Thyroid gland (tissue), 4 donors: ENCODE measurements at regions not wholly inside any gene's neighbourhood (a gene's known extent, or its start where the extent isn't known, plus 50 kb on each side); places are given as distances from the start of the nearest gene placed in this dataset.

ENCODE experiments used
- DNase-seq, 2 donors: peaks; one replicate each; pipeline ENCODE4 v3.0.0-alpha.2; 2019
- H3K27ac ChIP-seq, 3 donors: fragments of 200-600 bp; sonication (generic); 1 replicate in 2 of 3; 2 replicates in 1 of 3; pipeline ENCODE4 v1.5.1; 2016 to 2019; ENCODE audit warnings: mild to moderate bottlenecking in 1 of 3, moderate library complexity in 1 of 3
- H3K27me3 ChIP-seq: fragments of 200-600 bp; sonication (generic); one replicate; pipeline ENCODE4 v1.5.1; 2019
- H3K36me3 ChIP-seq, 2 donors: fragments of 200-600 bp; sonication (generic); one replicate each; pipeline ENCODE4 v1.5.1; 2016 to 2019
- H3K4me1 ChIP-seq, 2 donors: fragments of 200-600 bp; sonication (generic); one replicate each; pipeline ENCODE4 v1.5.1; 2017 to 2019
- H3K4me3 ChIP-seq, 3 donors: fragments of 200-600 bp; sonication (generic); replicated peaks in 1 of 3; 1 replicate in 2 of 3; 2 replicates in 1 of 3; pipeline ENCODE4 v1.5.1; 2016; ENCODE audit warnings: mild to moderate bottlenecking in 1 of 3
- H3K9me3 ChIP-seq: fragments of 200-600 bp; sonication (generic); one replicate; pipeline ENCODE4 v1.5.1; 2017
- POLR2A ChIP-seq, 2 donors: fragments of 450-650 bp; IDR thresholded peaks; one replicate each; pipeline ENCODE4 v1.6.1; 2017; ENCODE audit warnings: antibody characterized with exemption in 2 of 2, mild to moderate bottlenecking in 2 of 2, moderate library complexity in 1 of 2
- WGBS, 2 donors: methylation state at CpG; one replicate each; pipeline ENCODE4 v1.1.5; 2017; 5-methylcytosine and 5-hydroxymethylcytosine counted together
- intact Hi-C: fragments of 100-400 bp; cut with DNase I; formaldehyde crosslinking; loops from one replicate; pipeline ENCODE4 v1.15.1; 2023
- TF ChIP-seq, protein P1 (sequence below), 6 experiments: fragments of 200-600 bp in 3 of 6; fragments of 450-650 bp in 3 of 6; sonication (generic) in 3 of 6; IDR thresholded peaks; one replicate each; pipeline ENCODE4 v1.5.1; 2016 to 2019; ENCODE audit warnings: antibody characterized with exemption in 6 of 6, mild to moderate bottlenecking in 2 of 6, inconsistent platforms in 1 of 6, moderate library complexity in 1 of 6

DNA sequence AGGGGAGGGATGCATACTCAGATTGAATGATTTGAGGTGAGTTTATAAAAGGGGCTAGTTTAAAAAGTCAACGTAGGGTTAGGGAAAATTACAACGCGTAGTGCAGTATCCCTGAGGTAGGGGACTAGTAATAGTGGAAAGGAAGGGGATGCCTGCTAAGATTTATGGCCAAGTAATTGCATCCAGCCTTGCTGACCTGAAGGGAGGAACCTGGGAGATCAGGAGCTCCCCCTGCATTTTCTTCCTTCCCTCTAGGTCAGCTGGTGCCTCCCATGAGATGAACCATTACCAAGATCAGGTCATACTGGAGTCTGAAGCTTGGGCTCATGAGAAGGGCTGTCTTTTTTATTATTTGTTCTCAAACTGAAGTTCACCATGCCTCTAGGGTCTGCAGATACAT lies 606.6 kb downstream of the TMEM114 start:
- Histone ChIP-seq H3K9me3 (no peaks in the 10 kb centered on the region), H3K27ac (no peak overlapping the region), H3K4me1 (no peaks in the 10 kb centered on the region), H3K4me3 (no peak overlapping the region), H3K27me3 (no peaks in the 10 kb centered on the region), H3K36me3 (no peaks in the 10 kb centered on the region)
- intact Hi-C loops = no loop called here
- 88 to 89% methylated on average over 2 to 3 of the region's 3 CpGs for WGBS, 2 donors
- DNase-seq = no peak
- TF ChIP-seq, protein P1, sequence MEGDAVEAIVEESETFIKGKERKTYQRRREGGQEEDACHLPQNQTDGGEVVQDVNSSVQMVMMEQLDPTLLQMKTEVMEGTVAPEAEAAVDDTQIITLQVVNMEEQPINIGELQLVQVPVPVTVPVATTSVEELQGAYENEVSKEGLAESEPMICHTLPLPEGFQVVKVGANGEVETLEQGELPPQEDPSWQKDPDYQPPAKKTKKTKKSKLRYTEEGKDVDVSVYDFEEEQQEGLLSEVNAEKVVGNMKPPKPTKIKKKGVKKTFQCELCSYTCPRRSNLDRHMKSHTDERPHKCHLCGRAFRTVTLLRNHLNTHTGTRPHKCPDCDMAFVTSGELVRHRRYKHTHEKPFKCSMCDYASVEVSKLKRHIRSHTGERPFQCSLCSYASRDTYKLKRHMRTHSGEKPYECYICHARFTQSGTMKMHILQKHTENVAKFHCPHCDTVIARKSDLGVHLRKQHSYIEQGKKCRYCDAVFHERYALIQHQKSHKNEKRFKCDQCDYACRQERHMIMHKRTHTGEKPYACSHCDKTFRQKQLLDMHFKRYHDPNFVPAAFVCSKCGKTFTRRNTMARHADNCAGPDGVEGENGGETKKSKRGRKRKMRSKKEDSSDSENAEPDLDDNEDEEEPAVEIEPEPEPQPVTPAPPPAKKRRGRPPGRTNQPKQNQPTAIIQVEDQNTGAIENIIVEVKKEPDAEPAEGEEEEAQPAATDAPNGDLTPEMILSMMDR (IDR thresholded peaks at IDR 0.05) = no peak
- TF ChIP-seq POLR2A (IDR thresholded peaks at IDR 0.05) = no peak

DNA sequence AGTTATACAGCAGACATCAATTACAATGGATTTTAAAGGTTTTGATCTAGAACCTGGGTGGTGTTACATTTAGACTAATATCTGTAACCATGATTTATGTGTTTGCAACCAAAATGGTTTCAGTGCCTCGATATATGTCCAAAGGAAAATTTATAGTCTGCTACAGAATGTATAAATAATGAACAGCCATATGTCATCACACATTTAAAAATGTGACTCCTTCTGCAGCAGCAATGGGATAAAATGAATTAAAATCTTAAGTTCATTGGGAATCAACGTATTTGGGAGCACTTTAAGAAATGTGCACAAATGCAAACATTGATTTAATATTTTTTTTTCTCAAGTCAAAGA lies 610.2 kb downstream of the TMEM114 start:
- DNase-seq = no peak
- WGBS, 2 donors = 62 to 69% methylated on average over 2 of the region's 2 CpGs
- Histone ChIP-seq H3K27ac (no peak overlapping the region), H3K36me3 (no peaks in the 10 kb centered on the region), H3K27me3 (no peaks in the 10 kb centered on the region), H3K9me3 (no peaks in the 10 kb centered on the region), H3K4me1 (no peaks in the 10 kb centered on the region), H3K4me3 (no peak overlapping the region)
- TF ChIP-seq, protein P1 (IDR thresholded peaks at IDR 0.05) = no peak
- no peak for TF ChIP-seq POLR2A (IDR thresholded peaks at IDR 0.05)
- intact Hi-C loops = no loop called here

DNA sequence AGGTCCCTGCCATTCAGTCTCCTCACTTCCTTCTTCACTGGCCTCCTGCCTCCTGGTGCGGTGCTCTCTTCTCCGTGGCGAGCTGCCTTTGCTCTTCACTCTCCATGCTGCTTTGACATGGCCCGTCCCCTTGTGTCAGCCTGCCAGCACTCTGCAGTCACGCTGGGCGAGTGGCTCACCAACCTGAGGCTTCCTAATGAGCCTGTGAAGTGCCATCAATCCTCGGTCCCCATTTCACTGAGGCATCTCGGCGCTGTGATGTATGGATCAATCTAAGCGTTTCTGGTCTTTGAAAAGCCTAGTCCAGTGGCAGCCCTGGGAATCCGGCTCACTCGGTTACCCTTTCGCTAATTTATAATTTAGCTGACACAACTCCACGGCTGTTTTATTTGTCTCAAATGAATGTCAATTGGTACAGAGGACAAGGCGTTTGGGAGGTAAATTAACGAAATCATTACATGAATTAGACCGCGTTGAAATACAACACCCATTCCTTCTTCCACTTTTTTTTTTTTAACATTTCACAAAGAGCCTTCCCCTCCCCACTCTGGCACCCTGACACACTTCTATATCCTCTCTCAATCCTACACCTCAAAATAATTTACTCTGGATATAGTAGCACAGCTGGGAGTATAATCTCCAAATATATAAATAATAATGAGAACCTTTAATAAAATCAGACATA lies 610.7 kb downstream of the TMEM114 start:
- DNase-seq = no peak
- no peak overlapping the region for H3K4me3 ChIP-seq
- H3K27ac ChIP-seq = no peak overlapping the region
- TF ChIP-seq POLR2A (IDR thresholded peaks at IDR 0.05) = no peak
- TF ChIP-seq, protein P1 (IDR thresholded peaks at IDR 0.05) = no peak
- no peaks in the 10 kb centered on the region for H3K36me3 ChIP-seq
- H3K27me3 ChIP-seq = no peaks in the 10 kb centered on the region
- no peaks in the 10 kb centered on the region for H3K9me3 ChIP-seq
- no peaks in the 10 kb centered on the region for H3K4me1 ChIP-seq
- WGBS, 2 donors = 65 to 73% methylated on average over 18 of the region's 18 CpGs
- intact Hi-C loops = no loop called here

DNA sequence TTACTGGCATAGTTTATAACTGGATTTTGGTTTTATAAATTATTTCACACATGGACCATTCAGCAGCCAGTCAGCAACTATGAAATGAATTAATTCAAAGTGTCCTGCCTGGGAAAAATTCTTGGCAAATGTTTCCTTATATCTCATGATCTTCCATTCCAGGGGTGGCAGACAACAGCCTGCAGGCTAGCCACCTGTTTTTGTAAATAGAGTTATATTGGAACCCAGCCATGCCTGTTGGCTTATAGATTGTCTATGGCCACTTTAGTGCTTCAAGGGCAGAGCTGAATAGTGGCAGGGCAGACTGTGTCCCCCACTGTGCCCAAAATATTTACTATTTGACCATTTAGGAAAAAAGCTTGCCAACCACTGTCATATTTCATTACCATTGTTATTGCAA lies 613.7 kb downstream of the TMEM114 start:
- intact Hi-C loops = no loop called here
- DNase-seq = no peak
- no peaks in the 10 kb centered on the region for H3K36me3 ChIP-seq

DNA sequence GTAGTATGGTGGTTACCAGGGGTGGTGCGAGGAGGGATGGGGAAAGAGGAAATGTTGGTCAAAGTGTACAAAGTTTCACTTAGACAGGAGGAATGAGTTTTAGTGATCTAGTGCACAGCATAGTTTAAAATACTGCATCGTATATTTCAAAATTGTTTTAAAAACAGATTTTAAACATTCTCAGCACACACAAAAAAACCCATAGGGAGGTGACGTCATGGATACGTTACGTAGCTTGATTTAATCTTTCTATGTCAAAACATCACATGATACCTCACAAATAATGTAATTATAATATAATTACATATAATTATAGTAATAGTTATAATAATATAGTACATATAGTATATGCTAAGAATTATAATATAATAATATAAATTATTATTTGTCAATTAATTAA lies 614.2 kb downstream of the TMEM114 start:
- no peaks in the 10 kb centered on the region for H3K27me3 ChIP-seq
- no peak overlapping the region for H3K4me3 ChIP-seq
- H3K4me1 ChIP-seq = no peaks in the 10 kb centered on the region
- TF ChIP-seq POLR2A (IDR thresholded peaks at IDR 0.05) = no peak
- TF ChIP-seq, protein P1 (IDR thresholded peaks at IDR 0.05) = no peak
- no peak overlapping the region for H3K27ac ChIP-seq
- no peak for DNase-seq
- WGBS, 2 donors = 88 to 89% methylated on average over 5 of the region's 5 CpGs
- H3K9me3 ChIP-seq = no peaks in the 10 kb centered on the region
- no peaks in the 10 kb centered on the region for H3K36me3 ChIP-seq
- intact Hi-C loops = no loop called here

More for the DNA sequence above, 613.7 kb downstream of the TMEM114 start:
- H3K4me1 ChIP-seq = no peaks in the 10 kb centered on the region
- H3K9me3 ChIP-seq = no peaks in the 10 kb centered on the region
- H3K27me3 ChIP-seq = no peaks in the 10 kb centered on the region
- no peak overlapping the region for H3K27ac ChIP-seq
- no peak for TF ChIP-seq POLR2A (IDR thresholded peaks at IDR 0.05)
- TF ChIP-seq, protein P1 (IDR thresholded peaks at IDR 0.05) = no peak
- H3K4me3 ChIP-seq = no peak overlapping the region
